ENCODE measurements at regions not wholly inside any gene's neighbourhood (a gene's known extent, or its start where the extent isn't known, plus 50 kb on each side); places are given as distances from the start of the nearest gene placed in this dataset.

GRCh38 chr1:222865718-222866117 is 50.9 kb downstream of the DISP1 start:
- H3K27ac Mint-ChIP-seq = no peak overlapping the region
- no peaks in the 10 kb centered on the region for H3K36me3 Mint-ChIP-seq (ENCODE audit: low read depth)
- no peak for DNase-seq
- peaks cover 3% of the 10 kb centered on the region for H3K4me1 Mint-ChIP-seq
- ATAC-seq = no peak
- no peaks in the 10 kb centered on the region for H3K27me3 Mint-ChIP-seq
- no peaks in the 10 kb centered on the region for H3K9me3 ChIP-seq (ENCODE audit: control insufficient read depth, low read length, poor library complexity, severe bottlenecking)
- no peak overlapping the region for H3K4me3 Mint-ChIP-seq

DNA sequence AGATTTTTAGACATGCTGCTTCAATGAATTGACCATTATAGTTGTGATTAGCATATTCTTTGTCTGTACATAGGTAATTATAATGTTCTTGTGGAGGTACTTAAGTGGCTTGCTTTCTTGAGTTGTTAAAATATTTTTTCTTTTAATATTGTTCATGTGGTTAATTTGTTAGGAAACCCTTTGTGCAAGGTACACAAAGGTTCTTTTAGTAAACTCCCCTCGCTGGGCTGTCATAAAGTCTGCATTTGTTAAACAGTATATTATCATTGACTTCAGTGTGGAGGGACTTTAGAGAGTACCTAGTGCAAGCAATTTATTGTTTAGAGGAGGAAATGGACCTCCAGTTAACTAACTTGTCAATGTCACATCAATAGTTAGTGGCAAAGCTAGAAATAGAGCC is 52.5 kb downstream of the DISP1 start:
- ATAC-seq = no peak
- peaks cover under 1% of the 10 kb centered on the region for H3K36me3 Mint-ChIP-seq (ENCODE audit: low read depth)
- H3K27ac Mint-ChIP-seq = no peak overlapping the region
- H3K4me3 Mint-ChIP-seq = no peak overlapping the region
- no peaks in the 10 kb centered on the region for H3K9me3 ChIP-seq (ENCODE audit: control insufficient read depth, low read length, poor library complexity, severe bottlenecking)
- H3K27me3 Mint-ChIP-seq = no peaks in the 10 kb centered on the region
- no peaks in the 10 kb centered on the region for H3K4me1 Mint-ChIP-seq
- no peak for DNase-seq

DNA sequence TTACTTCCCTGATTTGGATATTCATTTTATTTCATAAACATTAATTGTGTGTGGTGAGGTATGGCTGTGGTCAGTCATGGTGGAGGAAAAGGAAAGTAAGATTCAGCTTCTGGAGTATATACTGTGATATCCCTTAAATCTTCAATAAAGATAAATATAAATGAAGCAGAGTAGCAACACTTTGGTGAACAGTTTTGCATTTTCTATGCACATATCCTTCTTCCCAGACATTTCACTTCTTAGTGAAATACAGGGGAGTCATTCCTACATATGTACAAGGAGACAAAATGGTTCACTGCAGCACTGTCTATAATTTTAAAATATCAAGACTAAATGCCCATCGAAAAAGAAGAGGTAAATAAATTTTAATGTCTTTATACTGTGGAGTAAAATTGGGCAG is 61.3 kb downstream of the DISP1 start:
- H3K36me3 Mint-ChIP-seq (ENCODE audit: low read depth) = peaks cover 2% of the 10 kb centered on the region

DNA sequence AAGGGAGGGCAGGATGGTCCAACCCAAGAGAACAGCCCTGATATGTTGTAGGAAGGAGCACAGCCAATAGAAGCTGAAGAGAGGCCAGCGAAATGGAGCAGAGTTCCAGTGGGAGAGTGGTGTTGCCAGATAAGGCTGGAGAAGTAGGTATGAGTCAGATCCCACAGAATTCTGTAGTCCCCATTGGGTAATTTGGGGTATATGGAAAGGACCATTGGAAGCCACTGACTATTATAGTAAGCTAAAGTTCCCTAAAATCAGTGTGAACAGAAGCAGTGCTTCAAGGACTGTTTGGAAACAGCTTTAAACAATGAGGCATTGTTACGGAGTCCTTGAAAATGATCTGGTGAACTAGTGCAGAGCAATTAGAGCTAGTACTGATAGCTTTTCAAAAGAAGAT is 63.0 kb downstream of the DISP1 start:
- no peaks in the 10 kb centered on the region for H3K9me3 ChIP-seq (ENCODE audit: control insufficient read depth, low read length, poor library complexity, severe bottlenecking)
- Mint-ChIP-seq H3K4me1 (peaks cover 3% of the 10 kb centered on the region), H3K4me3 (no peak overlapping the region), H3K27ac (no peak overlapping the region), H3K36me3 (ENCODE audit: low read depth) (no peaks in the 10 kb centered on the region), H3K27me3 (no peaks in the 10 kb centered on the region)
- DNase-seq (no peak), ATAC-seq (no peak)

More for the DNA sequence above, 61.3 kb downstream of the DISP1 start:
- no peak overlapping the region for H3K27ac Mint-ChIP-seq
- H3K4me1 Mint-ChIP-seq = peaks cover 3% of the 10 kb centered on the region
- H3K4me3 Mint-ChIP-seq = no peak overlapping the region
- no peaks in the 10 kb centered on the region for H3K27me3 Mint-ChIP-seq
- ATAC-seq = no peak
- no peaks in the 10 kb centered on the region for H3K9me3 ChIP-seq (ENCODE audit: control insufficient read depth, low read length, poor library complexity, severe bottlenecking)
- no peak for DNase-seq

- Mint-ChIP-seq H3K27me3 (no peaks in the 10 kb centered on the region), H3K36me3 (ENCODE audit: low read depth) (no peaks in the 10 kb centered on the region), H3K4me1 (peaks cover 3% of the 10 kb centered on the region), H3K4me3 (no peak overlapping the region), H3K27ac (no peak overlapping the region)
- DNase-seq (no peak), ATAC-seq (no peak)
- no peaks in the 10 kb centered on the region for H3K9me3 ChIP-seq (ENCODE audit: control insufficient read depth, low read length, poor library complexity, severe bottlenecking)
These were observed 65.7 kb downstream of the DISP1 start for GRCh38 chr1:222880587-222880986.

GRCh38 chr1:222886194-222886854 is 71.5 kb downstream of the DISP1 start:
- H3K4me3 Mint-ChIP-seq = no peak overlapping the region
- H3K4me1 Mint-ChIP-seq = peaks cover 4% of the 10 kb centered on the region
- no peak for ATAC-seq
- H3K36me3 Mint-ChIP-seq (ENCODE audit: low read depth) = no peaks in the 10 kb centered on the region
- no peak overlapping the region for H3K27ac Mint-ChIP-seq
- no peak for DNase-seq
- H3K27me3 Mint-ChIP-seq = no peaks in the 10 kb centered on the region
- H3K9me3 ChIP-seq (ENCODE audit: control insufficient read depth, low read length, poor library complexity, severe bottlenecking) = no peaks in the 10 kb centered on the region

DNA sequence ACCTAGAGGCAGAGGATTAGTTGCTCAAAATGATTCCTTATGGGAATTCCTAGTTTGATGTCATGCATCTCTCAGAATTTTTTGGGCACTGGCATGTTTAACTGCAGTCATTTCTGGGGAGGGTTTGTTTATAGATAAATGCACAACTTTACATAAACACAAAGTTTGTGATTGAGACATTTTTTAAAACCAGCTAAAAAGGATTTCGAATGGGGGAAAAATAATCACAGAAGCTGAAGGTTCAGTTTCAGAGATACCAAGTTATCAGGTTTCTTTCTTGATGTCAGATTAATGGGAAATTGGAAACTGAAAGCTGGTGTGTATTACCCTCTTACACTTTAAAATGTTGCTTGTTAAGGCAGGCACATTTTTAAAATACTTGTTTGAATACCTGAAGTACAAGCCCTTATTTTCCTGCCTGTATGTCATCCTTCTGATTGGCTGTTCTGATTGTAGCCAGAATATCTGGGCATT is 72.1 kb downstream of the DISP1 start:
- DNase-seq (no peak), ATAC-seq (no peak)
- Mint-ChIP-seq H3K4me1 (peaks cover 4% of the 10 kb centered on the region), H3K4me3 (no peak overlapping the region), H3K36me3 (ENCODE audit: low read depth) (no peaks in the 10 kb centered on the region), H3K27ac (no peak overlapping the region), H3K27me3 (no peaks in the 10 kb centered on the region)
- H3K9me3 ChIP-seq (ENCODE audit: control insufficient read depth, low read length, poor library complexity, severe bottlenecking) = no peaks in the 10 kb centered on the region

GRCh38 chr1:222889440-222889839 is 74.6 kb downstream of the DISP1 start:
- no peaks in the 10 kb centered on the region for H3K9me3 ChIP-seq (ENCODE audit: control insufficient read depth, low read length, poor library complexity, severe bottlenecking)
- Mint-ChIP-seq H3K4me1 (peaks cover 4% of the 10 kb centered on the region), H3K27me3 (no peaks in the 10 kb centered on the region), H3K27ac (no peak overlapping the region), H3K36me3 (ENCODE audit: low read depth) (no peaks in the 10 kb centered on the region), H3K4me3 (no peak overlapping the region)
- ATAC-seq (no peak), DNase-seq (no peak)

- H3K9me3 ChIP-seq (ENCODE audit: control insufficient read depth, low read length, poor library complexity, severe bottlenecking) = no peaks in the 10 kb centered on the region
- Mint-ChIP-seq H3K36me3 (ENCODE audit: low read depth) (no peaks in the 10 kb centered on the region), H3K27me3 (no peaks in the 10 kb centered on the region), H3K4me1 (peaks cover 4% of the 10 kb centered on the region), H3K27ac (no peak overlapping the region), H3K4me3 (no peak overlapping the region)
- no peak for DNase-seq
- ATAC-seq = no peak
These were observed 75.9 kb downstream of the DISP1 start for GRCh38 chr1:222890716-222891115.

- H3K4me1 Mint-ChIP-seq = peaks cover 4% of the 10 kb centered on the region
- H3K9me3 ChIP-seq (ENCODE audit: control insufficient read depth, low read length, poor library complexity, severe bottlenecking) = no peaks in the 10 kb centered on the region
- H3K36me3 Mint-ChIP-seq (ENCODE audit: low read depth) = no peaks in the 10 kb centered on the region
- ATAC-seq (no peak), DNase-seq (no peak)
- H3K27me3 Mint-ChIP-seq = no peaks in the 10 kb centered on the region
- H3K4me3 Mint-ChIP-seq = no peak overlapping the region
- H3K27ac Mint-ChIP-seq = no peak overlapping the region
These were observed 76.7 kb downstream of the DISP1 start for GRCh38 chr1:222891578-222891977.

GRCh38 chr1:222892137-222892769 is 77.4 kb downstream of the DISP1 start:
- no peak overlapping the region for H3K27ac Mint-ChIP-seq
- no peak overlapping the region for H3K4me3 Mint-ChIP-seq
- H3K9me3 ChIP-seq (ENCODE audit: control insufficient read depth, low read length, poor library complexity, severe bottlenecking) = no peaks in the 10 kb centered on the region
- DNase-seq (no peak), ATAC-seq (no peak)
- no peaks in the 10 kb centered on the region for H3K27me3 Mint-ChIP-seq
- H3K4me1 Mint-ChIP-seq = peaks cover 8% of the 10 kb centered on the region
- no peaks in the 10 kb centered on the region for H3K36me3 Mint-ChIP-seq (ENCODE audit: low read depth)

GRCh38 chr1:222893255-222893654 is 78.4 kb downstream of the DISP1 start:
- no peak overlapping the region for H3K27ac Mint-ChIP-seq
- no peaks in the 10 kb centered on the region for H3K9me3 ChIP-seq (ENCODE audit: control insufficient read depth, low read length, poor library complexity, severe bottlenecking)
- H3K27me3 Mint-ChIP-seq = no peaks in the 10 kb centered on the region
- H3K4me1 Mint-ChIP-seq = peaks cover 12% of the 10 kb centered on the region
- ATAC-seq (no peak), DNase-seq (no peak)
- H3K4me3 Mint-ChIP-seq = no peak overlapping the region
- H3K36me3 Mint-ChIP-seq (ENCODE audit: low read depth) = no peaks in the 10 kb centered on the region

DNA sequence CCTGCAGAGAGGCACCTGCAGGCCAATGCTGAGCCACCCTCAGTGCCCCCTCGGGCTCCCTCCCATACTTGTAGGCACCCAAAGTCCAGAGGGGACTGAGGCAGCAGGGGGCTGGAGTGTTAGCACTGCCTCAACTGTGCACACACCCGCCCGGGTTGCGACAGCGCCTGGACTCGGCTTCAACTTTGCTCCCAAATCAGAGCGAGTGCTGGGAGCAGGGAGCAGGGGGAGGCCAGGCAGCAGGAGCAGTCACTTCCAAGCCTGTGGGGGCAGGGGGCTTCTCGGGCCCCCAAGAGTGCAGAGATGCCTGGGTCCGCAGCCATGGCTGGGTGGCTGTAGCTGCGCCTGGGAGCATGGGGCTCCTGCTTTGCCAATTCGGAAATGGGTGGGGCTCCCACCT is 79.5 kb downstream of the DISP1 start:
- DNase-seq = no peak
- H3K4me3 Mint-ChIP-seq = no peak overlapping the region
- no peak overlapping the region for H3K27ac Mint-ChIP-seq
- peaks cover 12% of the 10 kb centered on the region for H3K4me1 Mint-ChIP-seq
- no peaks in the 10 kb centered on the region for H3K27me3 Mint-ChIP-seq
- ATAC-seq = no peak
- H3K9me3 ChIP-seq (ENCODE audit: control insufficient read depth, low read length, poor library complexity, severe bottlenecking) = no peaks in the 10 kb centered on the region
- H3K36me3 Mint-ChIP-seq (ENCODE audit: low read depth) = no peaks in the 10 kb centered on the region
